Thyroid gland (tissue), 4 donors: ENCODE measurements at regions not wholly inside any gene's neighbourhood (a gene's known extent, or its start where the extent isn't known, plus 50 kb on each side); places are given as distances from the start of the nearest gene placed in this dataset.

Experiments used
- DNase-seq, 2 donors: peaks; one replicate each; pipeline ENCODE4 v3.0.0-alpha.2; 2019
- H3K27ac ChIP-seq, 3 donors: fragments of 200-600 bp; sonication (generic); 1 replicate in 2 of 3; 2 replicates in 1 of 3; pipeline ENCODE4 v1.5.1; 2016 to 2019; ENCODE audit warnings: mild to moderate bottlenecking in 1 of 3, moderate library complexity in 1 of 3
- H3K27me3 ChIP-seq: fragments of 200-600 bp; sonication (generic); one replicate; pipeline ENCODE4 v1.5.1; 2019
- H3K36me3 ChIP-seq, 2 donors: fragments of 200-600 bp; sonication (generic); one replicate each; pipeline ENCODE4 v1.5.1; 2016 to 2019
- H3K4me1 ChIP-seq, 2 donors: fragments of 200-600 bp; sonication (generic); one replicate each; pipeline ENCODE4 v1.5.1; 2017 to 2019
- H3K4me3 ChIP-seq, 3 donors: fragments of 200-600 bp; sonication (generic); replicated peaks in 1 of 3; 1 replicate in 2 of 3; 2 replicates in 1 of 3; pipeline ENCODE4 v1.5.1; 2016; ENCODE audit warnings: mild to moderate bottlenecking in 1 of 3
- H3K9me3 ChIP-seq: fragments of 200-600 bp; sonication (generic); one replicate; pipeline ENCODE4 v1.5.1; 2017
- CTCF ChIP-seq, 6 experiments: fragments of 200-600 bp in 3 of 6; fragments of 450-650 bp in 3 of 6; sonication (generic) in 3 of 6; IDR thresholded peaks; one replicate each; pipeline ENCODE4 v1.5.1; 2016 to 2019; ENCODE audit warnings: antibody characterized with exemption in 6 of 6, mild to moderate bottlenecking in 2 of 6, inconsistent platforms in 1 of 6, moderate library complexity in 1 of 6
- POLR2A ChIP-seq, 2 donors: fragments of 450-650 bp; IDR thresholded peaks; one replicate each; pipeline ENCODE4 v1.6.1; 2017; ENCODE audit warnings: antibody characterized with exemption in 2 of 2, mild to moderate bottlenecking in 2 of 2, moderate library complexity in 1 of 2
- WGBS, 2 donors: methylation state at CpG; one replicate each; pipeline ENCODE4 v1.1.5; 2017; 5-methylcytosine and 5-hydroxymethylcytosine counted together
- intact Hi-C: fragments of 100-400 bp; cut with DNase I; formaldehyde crosslinking; loops from one replicate; pipeline ENCODE4 v1.15.1; 2023

GRCh38 chr16:51757921-51758479 lies 606.9 kb upstream of the SALL1 start:
- peaks cover 23 to 43% of the 10 kb centered on the region in 2 donors for H3K4me1 ChIP-seq
- DNase-seq, result no peak
- no peak overlapping the region for H3K4me3 ChIP-seq
- H3K36me3 ChIP-seq, result no peaks in the 10 kb centered on the region
- TF ChIP-seq CTCF (IDR thresholded peaks at IDR 0.05) (no peak), POLR2A (IDR thresholded peaks at IDR 0.05) (no peak)
- peak overlapping the region; percentile 88 to 93 (median 90) for H3K27ac ChIP-seq
- H3K27me3 ChIP-seq, result no peaks in the 10 kb centered on the region
- no peaks in the 10 kb centered on the region for H3K9me3 ChIP-seq
- intact Hi-C loops, result loop anchor here (5.0 kb wide), 1 partner anchor 606 kb away; the partner anchor contains the start of gene SALL1
- WGBS, 2 donors, result 36 to 46% methylated on average over 2 of the region's 2 CpGs

- intact Hi-C loops, result loop anchor here (5.0 kb wide), 1 partner anchor 605 kb away; the partner anchor contains the start of gene SALL1
- H3K4me1 ChIP-seq, result peaks cover 19 to 39% of the 10 kb centered on the region in 2 donors
- peak; percentile 39 to 48 for DNase-seq
- peak overlapping the region; percentile 88 to 93 (median 90) for H3K27ac ChIP-seq
- TF ChIP-seq POLR2A (IDR thresholded peaks at IDR 0.05) (no peak), CTCF (IDR thresholded peaks at IDR 0.05) (no peak)
- no peak overlapping the region for H3K4me3 ChIP-seq
- H3K9me3 ChIP-seq, result no peaks in the 10 kb centered on the region
- H3K36me3 ChIP-seq, result no peaks in the 10 kb centered on the region
- no peaks in the 10 kb centered on the region for H3K27me3 ChIP-seq
- WGBS, 2 donors, result 27 to 48% methylated on average over 6 of the region's 6 CpGs
These were observed 606.4 kb upstream of the SALL1 start for GRCh38 chr16:51757505-51757904.

- peak overlapping the region in 1 of 3 donors; percentile 13 for H3K4me3 ChIP-seq
- no peaks in the 10 kb centered on the region for H3K36me3 ChIP-seq
- H3K4me1 ChIP-seq, result peaks cover 19 to 34% of the 10 kb centered on the region in 2 donors
- no peaks in the 10 kb centered on the region for H3K27me3 ChIP-seq
- peak; percentile 67 to 74 for DNase-seq
- no peaks in the 10 kb centered on the region for H3K9me3 ChIP-seq
- intact Hi-C loops, result loop anchor here (5.0 kb wide), 1 partner anchor 605 kb away; the partner anchor contains the start of gene SALL1
- peak overlapping the region; percentile 88 to 93 (median 90) for H3K27ac ChIP-seq
- WGBS, 2 donors, result 39 to 47% methylated on average over 7 of the region's 7 CpGs
- TF ChIP-seq CTCF (IDR thresholded peaks at IDR 0.05), result no peak
These were observed 606.0 kb upstream of the SALL1 start for GRCh38 chr16:51757124-51757470.

- no peaks in the 10 kb centered on the region for H3K36me3 ChIP-seq
- DNase-seq, result peak; percentile 48 to 53
- H3K27ac ChIP-seq, result peak overlapping the region; percentile 88 to 93 (median 90)
- H3K4me3 ChIP-seq, result peak overlapping the region in 1 of 3 donors; percentile 13
- H3K4me1 ChIP-seq, result peaks cover 19 to 34% of the 10 kb centered on the region in 2 donors
- TF ChIP-seq POLR2A (IDR thresholded peaks at IDR 0.05) (no peak), CTCF (IDR thresholded peaks at IDR 0.05) (peak in 2 of 6 experiments; percentile 24 to 36)
- no peaks in the 10 kb centered on the region for H3K27me3 ChIP-seq
- WGBS, 2 donors, result 24 to 27% methylated on average over 14 of the region's 14 CpGs
- intact Hi-C loops, result loop anchor here (5.0 kb wide), 1 partner anchor 604 kb away; the partner anchor contains the start of gene SALL1
- H3K9me3 ChIP-seq, result no peaks in the 10 kb centered on the region
These were observed 605.5 kb upstream of the SALL1 start for GRCh38 chr16:51756447-51757123.
